ENCODE measurements at regions not wholly inside any gene's neighbourhood (a gene's known extent, or its start where the extent isn't known, plus 50 kb on each side); places are given as distances from the start of the nearest gene placed in this dataset.

DNA sequence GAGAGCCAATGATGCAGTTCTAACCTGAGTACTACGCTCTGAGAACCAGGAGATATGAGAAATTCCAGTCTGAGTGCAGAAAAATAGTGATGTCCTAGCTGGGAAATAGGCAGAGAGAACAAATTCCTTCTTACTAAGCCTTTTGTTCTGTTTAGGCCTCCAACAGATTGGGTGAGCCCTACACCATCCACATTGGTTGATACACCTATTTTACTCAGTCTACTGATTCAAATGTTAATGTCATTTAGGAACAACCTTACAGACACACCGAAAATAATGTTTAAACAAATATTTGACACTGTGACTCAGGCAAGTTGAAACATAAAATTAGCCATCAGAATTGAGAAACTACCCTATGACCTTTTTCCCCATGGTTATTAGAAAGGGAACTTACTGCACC lies 333.9 kb upstream of the IZUMO3 start:
- TF ChIP-seq, protein P1, sequence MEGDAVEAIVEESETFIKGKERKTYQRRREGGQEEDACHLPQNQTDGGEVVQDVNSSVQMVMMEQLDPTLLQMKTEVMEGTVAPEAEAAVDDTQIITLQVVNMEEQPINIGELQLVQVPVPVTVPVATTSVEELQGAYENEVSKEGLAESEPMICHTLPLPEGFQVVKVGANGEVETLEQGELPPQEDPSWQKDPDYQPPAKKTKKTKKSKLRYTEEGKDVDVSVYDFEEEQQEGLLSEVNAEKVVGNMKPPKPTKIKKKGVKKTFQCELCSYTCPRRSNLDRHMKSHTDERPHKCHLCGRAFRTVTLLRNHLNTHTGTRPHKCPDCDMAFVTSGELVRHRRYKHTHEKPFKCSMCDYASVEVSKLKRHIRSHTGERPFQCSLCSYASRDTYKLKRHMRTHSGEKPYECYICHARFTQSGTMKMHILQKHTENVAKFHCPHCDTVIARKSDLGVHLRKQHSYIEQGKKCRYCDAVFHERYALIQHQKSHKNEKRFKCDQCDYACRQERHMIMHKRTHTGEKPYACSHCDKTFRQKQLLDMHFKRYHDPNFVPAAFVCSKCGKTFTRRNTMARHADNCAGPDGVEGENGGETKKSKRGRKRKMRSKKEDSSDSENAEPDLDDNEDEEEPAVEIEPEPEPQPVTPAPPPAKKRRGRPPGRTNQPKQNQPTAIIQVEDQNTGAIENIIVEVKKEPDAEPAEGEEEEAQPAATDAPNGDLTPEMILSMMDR (conservative IDR thresholded peaks at IDR 0.05; ENCODE audit: low read depth, low read length): no peak
- no peak for TF ChIP-seq EZH2 (IDR thresholded peaks at IDR 0.05; ENCODE audit: borderline replicate concordance, low read depth, low read length, poor library complexity, severe bottlenecking)

Data from A673 (cell line).